ENCODE measurements at regions not wholly inside any gene's neighbourhood (a gene's known extent, or its start where the extent isn't known, plus 50 kb on each side); places are given as distances from the start of the nearest gene placed in this dataset.

GRCh38 chr13:86839221-86839620 is 832.0 kb upstream of the SLITRK5 start:
- ATAC-seq (no peak), DNase-seq (no peak)
- TF ChIP-seq, protein P1, sequence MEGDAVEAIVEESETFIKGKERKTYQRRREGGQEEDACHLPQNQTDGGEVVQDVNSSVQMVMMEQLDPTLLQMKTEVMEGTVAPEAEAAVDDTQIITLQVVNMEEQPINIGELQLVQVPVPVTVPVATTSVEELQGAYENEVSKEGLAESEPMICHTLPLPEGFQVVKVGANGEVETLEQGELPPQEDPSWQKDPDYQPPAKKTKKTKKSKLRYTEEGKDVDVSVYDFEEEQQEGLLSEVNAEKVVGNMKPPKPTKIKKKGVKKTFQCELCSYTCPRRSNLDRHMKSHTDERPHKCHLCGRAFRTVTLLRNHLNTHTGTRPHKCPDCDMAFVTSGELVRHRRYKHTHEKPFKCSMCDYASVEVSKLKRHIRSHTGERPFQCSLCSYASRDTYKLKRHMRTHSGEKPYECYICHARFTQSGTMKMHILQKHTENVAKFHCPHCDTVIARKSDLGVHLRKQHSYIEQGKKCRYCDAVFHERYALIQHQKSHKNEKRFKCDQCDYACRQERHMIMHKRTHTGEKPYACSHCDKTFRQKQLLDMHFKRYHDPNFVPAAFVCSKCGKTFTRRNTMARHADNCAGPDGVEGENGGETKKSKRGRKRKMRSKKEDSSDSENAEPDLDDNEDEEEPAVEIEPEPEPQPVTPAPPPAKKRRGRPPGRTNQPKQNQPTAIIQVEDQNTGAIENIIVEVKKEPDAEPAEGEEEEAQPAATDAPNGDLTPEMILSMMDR (IDR thresholded peaks at IDR 0.05), result no peak
- intact Hi-C loops (cut with DNase I, micrococcal nuclease), result no loop called here
- H3K36me3 ChIP-seq (ENCODE audit: low read depth), result no peaks in the 10 kb centered on the region
- no peaks in the 10 kb centered on the region for H3K4me1 ChIP-seq (ENCODE audit: low read depth)
- H3K9me3 ChIP-seq, result peaks cover 8% of the 10 kb centered on the region
- no peak overlapping the region for H3K4me3 ChIP-seq

DNA sequence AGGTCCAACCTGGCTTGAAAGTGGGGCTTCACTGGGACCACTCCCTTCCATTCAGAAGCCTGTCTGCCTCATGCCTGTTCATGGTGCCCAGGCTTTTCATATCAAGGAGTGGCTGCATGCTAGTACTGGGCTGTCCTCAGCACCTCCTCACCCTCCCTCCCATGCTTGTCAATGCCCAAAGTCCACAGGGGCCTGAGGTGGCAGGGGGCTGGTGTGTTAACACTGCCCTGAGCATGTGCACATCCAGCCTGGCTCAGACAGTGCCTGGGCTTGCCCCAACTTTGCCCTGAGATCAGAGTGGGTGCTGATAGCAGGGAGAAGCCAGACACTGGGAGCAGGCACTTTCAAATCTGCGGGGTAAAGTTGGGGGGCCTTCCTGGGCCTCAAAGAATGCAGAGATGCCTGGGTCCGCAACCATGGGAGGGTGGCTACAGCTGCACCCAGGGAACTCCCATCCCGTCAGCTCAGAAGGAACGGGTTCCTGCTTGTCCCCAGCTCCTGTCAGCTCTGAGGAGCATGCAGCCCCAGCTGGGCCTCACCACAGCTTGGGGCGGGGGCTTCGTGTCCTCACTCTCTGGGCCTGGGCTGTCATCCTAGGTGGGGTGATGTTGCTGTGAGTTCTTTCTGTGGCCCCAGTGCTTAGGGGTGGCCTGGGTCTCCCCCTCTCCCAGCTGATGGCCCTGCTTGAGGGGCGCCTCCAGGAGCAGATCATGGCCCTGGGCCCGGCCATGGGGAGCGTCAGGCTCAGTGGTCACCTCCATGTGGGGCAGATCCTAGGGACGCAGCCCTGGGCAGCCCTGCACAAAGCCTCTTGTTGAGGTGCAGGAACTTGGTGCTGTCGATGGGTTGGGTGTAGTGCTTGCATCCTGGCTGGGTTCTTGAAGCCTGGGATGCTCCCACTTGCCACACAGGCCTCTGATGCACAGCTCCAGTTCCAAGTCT is 830.6 kb upstream of the SLITRK5 start:
- intact Hi-C loops (cut with DNase I, micrococcal nuclease), result no loop called here
- no peaks in the 10 kb centered on the region for H3K36me3 ChIP-seq (ENCODE audit: low read depth)
- peak; percentile 13 for ATAC-seq

GRCh38 chr13:86841264-86841663 is 829.9 kb upstream of the SLITRK5 start:
- TF ChIP-seq, protein P1 (IDR thresholded peaks at IDR 0.05), result no peak
- ATAC-seq (no peak), DNase-seq (no peak)
- Histone ChIP-seq H3K4me1 (ENCODE audit: low read depth) (no peaks in the 10 kb centered on the region), H3K36me3 (ENCODE audit: low read depth) (no peaks in the 10 kb centered on the region), H3K9me3 (peaks cover 3% of the 10 kb centered on the region), H3K4me3 (no peak overlapping the region)
- intact Hi-C loops (cut with DNase I, micrococcal nuclease), result no loop called here

More for the DNA sequence above, 830.6 kb upstream of the SLITRK5 start:
- TF ChIP-seq, protein P1 (IDR thresholded peaks at IDR 0.05), result no peak
- Histone ChIP-seq H3K4me1 (ENCODE audit: low read depth) (no peaks in the 10 kb centered on the region), H3K9me3 (peaks cover 8% of the 10 kb centered on the region), H3K4me3 (no peak overlapping the region)
- no peak for DNase-seq

GRCh38 chr13:86846501-86846900 is 824.7 kb upstream of the SLITRK5 start:
- no peak for DNase-seq

DNA sequence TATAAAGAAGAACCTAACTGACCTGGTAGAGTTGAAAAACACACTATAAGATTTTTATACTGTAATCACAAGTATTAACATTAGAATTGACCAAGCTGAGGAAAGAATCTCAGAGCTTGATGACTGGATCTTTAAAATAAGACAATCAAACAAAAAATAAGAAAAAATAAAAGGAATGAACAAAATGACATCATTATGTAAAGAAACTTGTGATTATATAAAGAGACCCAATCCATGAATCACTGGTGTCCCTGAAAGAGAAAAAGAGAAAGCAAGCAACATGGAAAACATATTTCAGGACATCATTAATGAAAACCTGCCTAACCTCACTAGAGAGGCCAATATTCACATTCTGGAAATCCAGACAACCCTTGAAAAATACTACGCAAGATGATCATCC is 822.5 kb upstream of the SLITRK5 start:
- ATAC-seq (no peak), DNase-seq (no peak)
- no peak overlapping the region for H3K4me3 ChIP-seq
- no peaks in the 10 kb centered on the region for H3K9me3 ChIP-seq
- TF ChIP-seq, protein P1 (IDR thresholded peaks at IDR 0.05), result no peak
- no peaks in the 10 kb centered on the region for H3K4me1 ChIP-seq (ENCODE audit: low read depth)
- no peaks in the 10 kb centered on the region for H3K36me3 ChIP-seq (ENCODE audit: low read depth)
- intact Hi-C loops (cut with DNase I, micrococcal nuclease), result no loop called here

More at GRCh38 chr13:86846501-86846900, 824.7 kb upstream of the SLITRK5 start:
- H3K36me3 ChIP-seq (ENCODE audit: low read depth), result no peaks in the 10 kb centered on the region
- TF ChIP-seq, protein P1 (IDR thresholded peaks at IDR 0.05), result no peak
- no peak overlapping the region for H3K4me3 ChIP-seq
- no peak for ATAC-seq
- H3K4me1 ChIP-seq (ENCODE audit: low read depth), result no peaks in the 10 kb centered on the region
- H3K9me3 ChIP-seq, result no peaks in the 10 kb centered on the region
- intact Hi-C loops (cut with DNase I, micrococcal nuclease), result no loop called here

Data from mucosa of descending colon (tissue), 3 donors.